A673 (cell line): ENCODE measurements at regions not wholly inside any gene's neighbourhood (a gene's known extent, or its start where the extent isn't known, plus 50 kb on each side); places are given as distances from the start of the nearest gene placed in this dataset.

Source experiments
- BruUV-seq: library from RNA; stranded (reverse); fragments of 400-500 nt; replicated peaks from 2 replicates; lab custom pipeline; 2021; lab: Mats Ljungman, UMichigan
- CTCF ChIA-PET: fragments of 300-600 bp; sonication (Branson Sonifier 250); formaldehyde crosslinking; loops from one replicate; lab custom pipeline; 2022; ENCODE audit warnings: antibody characterized with exemption; lab: Charles Lee
- POLR2A ChIA-PET: fragments of 300-600 bp; sonication (Branson Sonifier 250); formaldehyde crosslinking; loops from one replicate; lab custom pipeline; 2022; ENCODE audit warnings: antibody characterized with exemption; ENCODE audit not compliant: low non-redundant PET; lab: Charles Lee
- DNase-seq: peaks from one replicate; pipeline ENCODE4 v3.0.0-alpha.2; 2015; ENCODE audit warnings: low spot score
- H3K27ac ChIP-seq: fragments of 200-600 bp; sonication (generic); 2 replicates; pipeline ENCODE4 v1.5.1; 2016; ENCODE audit warnings: mixed run types, low read depth, mild to moderate bottlenecking, mixed read lengths, antibody characterized with exemption, low read length; ENCODE audit not compliant: poor library complexity, severe bottlenecking
- H3K27me3 ChIP-seq: fragments of 200-600 bp; sonication (generic); replicated peaks from 2 replicates; pipeline ENCODE4 v1.6.1; 2017; ENCODE audit warnings: mixed run types, low read depth, mild to moderate bottlenecking, mixed read lengths, antibody characterized with exemption, low read length; ENCODE audit not compliant: insufficient read depth, poor library complexity
- H3K36me3 ChIP-seq: fragments of 200-600 bp; sonication (generic); 2 replicates; pipeline ENCODE4 v1.6.1; 2016; ENCODE audit warnings: mixed run types, mild to moderate bottlenecking, mixed read lengths, antibody characterized with exemption, low read length; ENCODE audit not compliant: insufficient read depth, poor library complexity, severe bottlenecking
- H3K4me1 ChIP-seq: fragments of 200-600 bp; sonication (generic); 2 replicates; pipeline ENCODE4 v1.6.1; 2017; ENCODE audit warnings: mixed run types, mild to moderate bottlenecking, mixed read lengths, antibody characterized with exemption, low read length; ENCODE audit not compliant: insufficient read depth, poor library complexity, severe bottlenecking
- H3K4me3 ChIP-seq: fragments of 200-600 bp; sonication (generic); 2 replicates; pipeline ENCODE4 v1.5.1; 2016; ENCODE audit warnings: low read depth, mixed run types, mild to moderate bottlenecking, mixed read lengths, low read length; ENCODE audit not compliant: poor library complexity, severe bottlenecking
- H3K9me3 ChIP-seq: fragments of 200-600 bp; sonication (generic); 2 replicates; pipeline ENCODE4 v1.6.1; 2016; ENCODE audit warnings: mixed run types, low read depth, mild to moderate bottlenecking, mixed read lengths, antibody characterized with exemption, low read length; ENCODE audit not compliant: poor library complexity, severe bottlenecking
- EZH2 ChIP-seq: fragments of 200-600 bp; sonication (generic); IDR thresholded peaks from 2 replicates; pipeline ENCODE4 v1.6.1; 2017; ENCODE audit warnings: borderline replicate concordance, low read depth, mild to moderate bottlenecking, mixed read lengths, antibody characterized with exemption, low read length; ENCODE audit not compliant: poor library complexity, severe bottlenecking
- intact Hi-C: fragments of 100-400 bp; cut with micrococcal nuclease; formaldehyde crosslinking; loops from one replicate; pipeline ENCODE4 v1.10.0; 2022; ENCODE audit not compliant: unreplicated experiment
- TF ChIP-seq, protein P1 (sequence below): fragments of 300-800, 200-600 bp; sonication (generic); conservative IDR thresholded peaks from 2 replicates; pipeline ENCODE4 v1.5.1; 2017; ENCODE audit warnings: low read depth, mild to moderate bottlenecking, antibody characterized with exemption, low read length, moderate library complexity, mixed read lengths

GRCh38 chr15:34693053-34693744 is 61.6 kb downstream of the GJD2 start:
- BruUV-seq = no TSS peak
- H3K4me3 ChIP-seq = no peak overlapping the region
- no peak overlapping the region for H3K27ac ChIP-seq
- H3K9me3 ChIP-seq = no peaks in the 10 kb centered on the region
- intact Hi-C loops = no loop called here
- TF ChIP-seq, protein P1, sequence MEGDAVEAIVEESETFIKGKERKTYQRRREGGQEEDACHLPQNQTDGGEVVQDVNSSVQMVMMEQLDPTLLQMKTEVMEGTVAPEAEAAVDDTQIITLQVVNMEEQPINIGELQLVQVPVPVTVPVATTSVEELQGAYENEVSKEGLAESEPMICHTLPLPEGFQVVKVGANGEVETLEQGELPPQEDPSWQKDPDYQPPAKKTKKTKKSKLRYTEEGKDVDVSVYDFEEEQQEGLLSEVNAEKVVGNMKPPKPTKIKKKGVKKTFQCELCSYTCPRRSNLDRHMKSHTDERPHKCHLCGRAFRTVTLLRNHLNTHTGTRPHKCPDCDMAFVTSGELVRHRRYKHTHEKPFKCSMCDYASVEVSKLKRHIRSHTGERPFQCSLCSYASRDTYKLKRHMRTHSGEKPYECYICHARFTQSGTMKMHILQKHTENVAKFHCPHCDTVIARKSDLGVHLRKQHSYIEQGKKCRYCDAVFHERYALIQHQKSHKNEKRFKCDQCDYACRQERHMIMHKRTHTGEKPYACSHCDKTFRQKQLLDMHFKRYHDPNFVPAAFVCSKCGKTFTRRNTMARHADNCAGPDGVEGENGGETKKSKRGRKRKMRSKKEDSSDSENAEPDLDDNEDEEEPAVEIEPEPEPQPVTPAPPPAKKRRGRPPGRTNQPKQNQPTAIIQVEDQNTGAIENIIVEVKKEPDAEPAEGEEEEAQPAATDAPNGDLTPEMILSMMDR = no peak
- TF ChIP-seq EZH2 = no peak
- H3K36me3 ChIP-seq = no peaks in the 10 kb centered on the region
- H3K4me1 ChIP-seq = no peaks in the 10 kb centered on the region
- peak; percentile 24 for DNase-seq
- POLR2A ChIA-PET = no interaction called here
- peaks cover 5% of the 10 kb centered on the region for H3K27me3 ChIP-seq
- CTCF ChIA-PET = no interaction called here

DNA sequence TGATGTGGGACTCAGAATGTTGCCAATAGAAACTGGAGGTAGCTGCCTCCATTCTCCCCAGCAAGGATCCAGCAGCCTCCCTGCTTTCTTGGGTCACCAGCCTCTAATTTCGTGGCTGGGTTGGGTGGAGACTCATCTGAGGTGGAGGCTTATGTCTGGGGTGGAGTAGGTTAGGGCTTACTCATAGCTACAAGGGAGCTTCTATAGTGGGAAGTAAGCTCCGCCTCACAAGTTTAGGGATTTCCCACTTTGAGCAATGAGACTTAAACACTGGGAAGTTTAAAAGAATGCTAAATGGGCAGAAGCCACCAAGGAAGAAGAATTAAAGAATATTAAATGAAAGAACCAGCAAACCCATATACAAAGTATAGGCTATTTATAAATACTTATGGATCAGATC is 63.8 kb downstream of the GJD2 start:
- DNase-seq = no peak
- intact Hi-C loops = no loop called here
- no peak overlapping the region for H3K4me3 ChIP-seq
- POLR2A ChIA-PET = no interaction called here
- H3K36me3 ChIP-seq = no peaks in the 10 kb centered on the region
- no peaks in the 10 kb centered on the region for H3K4me1 ChIP-seq
- BruUV-seq = no TSS peak
- CTCF ChIA-PET = no interaction called here
- TF ChIP-seq, protein P1 = no peak
- TF ChIP-seq EZH2 = no peak
- H3K27me3 ChIP-seq = peaks cover 5% of the 10 kb centered on the region
- H3K27ac ChIP-seq = no peak overlapping the region
- no peaks in the 10 kb centered on the region for H3K9me3 ChIP-seq

GRCh38 chr15:34688699-34689098 is 66.1 kb downstream of the GJD2 start:
- Histone ChIP-seq H3K4me1 (no peaks in the 10 kb centered on the region), H3K9me3 (no peaks in the 10 kb centered on the region), H3K4me3 (no peak overlapping the region), H3K27me3 (peaks cover 5% of the 10 kb centered on the region), H3K27ac (no peak overlapping the region), H3K36me3 (no peaks in the 10 kb centered on the region)
- CTCF ChIA-PET = no interaction called here
- no TSS peak for BruUV-seq
- DNase-seq = no peak
- POLR2A ChIA-PET = no interaction called here
- intact Hi-C loops = no loop called here
- TF ChIP-seq EZH2 = no peak
- TF ChIP-seq, protein P1 = no peak
